ENCODE measurements at regions not wholly inside any gene's neighbourhood (a gene's known extent, or its start where the extent isn't known, plus 50 kb on each side); places are given as distances from the start of the nearest gene placed in this dataset.

DNA sequence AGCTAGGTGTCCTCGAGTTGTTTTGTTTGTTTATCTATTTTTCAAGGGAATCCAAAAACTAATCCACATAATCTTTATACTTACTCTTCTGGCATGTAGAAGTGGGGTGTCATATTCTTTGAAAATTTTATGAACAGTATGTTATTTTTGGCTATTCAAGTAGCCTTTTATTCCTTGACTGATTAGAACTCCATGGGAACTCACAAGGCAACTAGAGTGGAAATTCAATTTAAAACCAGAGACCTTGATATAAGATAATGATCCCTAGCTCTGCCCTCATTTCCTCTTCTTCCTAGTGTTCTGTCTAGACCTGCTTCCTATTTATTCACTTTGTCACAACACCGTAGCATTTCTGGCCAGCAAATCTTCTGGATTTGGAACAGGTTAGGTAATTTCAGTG lies 1123.7 kb upstream of the C9orf72 start:
- Histone ChIP-seq H3K27me3 (ENCODE audit: control insufficient read depth, insufficient read depth, low read length) (no peaks in the 10 kb centered on the region), H3K4me3 (ENCODE audit: low read depth, low read length) (no peak overlapping the region), H3K36me3 (ENCODE audit: control insufficient read depth, insufficient read depth, low read length) (no peaks in the 10 kb centered on the region)
- TF ChIP-seq, protein P1, sequence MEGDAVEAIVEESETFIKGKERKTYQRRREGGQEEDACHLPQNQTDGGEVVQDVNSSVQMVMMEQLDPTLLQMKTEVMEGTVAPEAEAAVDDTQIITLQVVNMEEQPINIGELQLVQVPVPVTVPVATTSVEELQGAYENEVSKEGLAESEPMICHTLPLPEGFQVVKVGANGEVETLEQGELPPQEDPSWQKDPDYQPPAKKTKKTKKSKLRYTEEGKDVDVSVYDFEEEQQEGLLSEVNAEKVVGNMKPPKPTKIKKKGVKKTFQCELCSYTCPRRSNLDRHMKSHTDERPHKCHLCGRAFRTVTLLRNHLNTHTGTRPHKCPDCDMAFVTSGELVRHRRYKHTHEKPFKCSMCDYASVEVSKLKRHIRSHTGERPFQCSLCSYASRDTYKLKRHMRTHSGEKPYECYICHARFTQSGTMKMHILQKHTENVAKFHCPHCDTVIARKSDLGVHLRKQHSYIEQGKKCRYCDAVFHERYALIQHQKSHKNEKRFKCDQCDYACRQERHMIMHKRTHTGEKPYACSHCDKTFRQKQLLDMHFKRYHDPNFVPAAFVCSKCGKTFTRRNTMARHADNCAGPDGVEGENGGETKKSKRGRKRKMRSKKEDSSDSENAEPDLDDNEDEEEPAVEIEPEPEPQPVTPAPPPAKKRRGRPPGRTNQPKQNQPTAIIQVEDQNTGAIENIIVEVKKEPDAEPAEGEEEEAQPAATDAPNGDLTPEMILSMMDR (IDR thresholded peaks at IDR 0.05; ENCODE audit: insufficient read depth, low read length, poor library complexity, severe bottlenecking), result no peak
- no peak for DNase-seq (ENCODE audit: low read depth)

GRCh38 chr9:28699632-28700031 lies 1126.4 kb upstream of the C9orf72 start:
- no peaks in the 10 kb centered on the region for H3K27me3 ChIP-seq (ENCODE audit: control insufficient read depth, insufficient read depth, low read length)
- H3K4me3 ChIP-seq (ENCODE audit: low read depth, low read length), result no peak overlapping the region
- H3K36me3 ChIP-seq (ENCODE audit: control insufficient read depth, insufficient read depth, low read length), result no peaks in the 10 kb centered on the region
- TF ChIP-seq, protein P1 (IDR thresholded peaks at IDR 0.05; ENCODE audit: insufficient read depth, low read length, poor library complexity, severe bottlenecking), result no peak
- no peak for DNase-seq (ENCODE audit: low read depth)

- Histone ChIP-seq H3K36me3 (ENCODE audit: control insufficient read depth, insufficient read depth, low read length) (no peaks in the 10 kb centered on the region), H3K4me3 (ENCODE audit: low read depth, low read length) (no peak overlapping the region), H3K27me3 (ENCODE audit: control insufficient read depth, insufficient read depth, low read length) (no peaks in the 10 kb centered on the region)
- TF ChIP-seq, protein P1 (IDR thresholded peaks at IDR 0.05; ENCODE audit: insufficient read depth, low read length, poor library complexity, severe bottlenecking), result no peak
- no peak for DNase-seq (ENCODE audit: low read depth)
Measured at GRCh38 chr9:28707616-28708015, 1134.3 kb upstream of the C9orf72 start.

DNA sequence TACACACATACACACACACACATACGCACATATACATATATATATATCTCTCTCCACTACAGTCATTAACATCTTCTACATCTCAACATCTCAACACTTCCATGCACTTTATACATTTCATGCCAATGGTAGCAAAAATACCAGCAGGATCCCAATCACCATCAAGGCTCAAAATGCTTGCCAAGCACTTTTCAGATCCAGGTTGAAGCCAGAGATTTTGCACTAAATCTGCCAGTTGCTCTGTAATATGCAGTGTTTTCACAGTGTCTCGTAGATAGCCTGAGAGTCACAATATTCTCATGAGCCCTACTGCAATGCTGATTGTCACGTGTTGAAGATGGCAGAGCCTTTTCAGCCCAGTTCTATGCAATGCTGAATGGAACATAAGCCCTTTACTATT lies 1140.9 kb upstream of the C9orf72 start:
- TF ChIP-seq, protein P1 (IDR thresholded peaks at IDR 0.05; ENCODE audit: insufficient read depth, low read length, poor library complexity, severe bottlenecking), result no peak
- Histone ChIP-seq H3K36me3 (ENCODE audit: control insufficient read depth, insufficient read depth, low read length) (no peaks in the 10 kb centered on the region), H3K4me3 (ENCODE audit: low read depth, low read length) (no peak overlapping the region), H3K27me3 (ENCODE audit: control insufficient read depth, insufficient read depth, low read length) (no peaks in the 10 kb centered on the region)
- DNase-seq (ENCODE audit: low read depth), result no peak

GRCh38 chr9:28718226-28718625 lies 1144.9 kb upstream of the C9orf72 start:
- Histone ChIP-seq H3K27me3 (ENCODE audit: control insufficient read depth, insufficient read depth, low read length) (no peaks in the 10 kb centered on the region), H3K36me3 (ENCODE audit: control insufficient read depth, insufficient read depth, low read length) (no peaks in the 10 kb centered on the region), H3K4me3 (ENCODE audit: low read depth, low read length) (no peak overlapping the region)
- TF ChIP-seq, protein P1 (IDR thresholded peaks at IDR 0.05; ENCODE audit: insufficient read depth, low read length, poor library complexity, severe bottlenecking), result no peak
- no peak for DNase-seq (ENCODE audit: low read depth)

GRCh38 chr9:28720746-28721145 lies 1147.5 kb upstream of the C9orf72 start:
- TF ChIP-seq, protein P1 (IDR thresholded peaks at IDR 0.05; ENCODE audit: insufficient read depth, low read length, poor library complexity, severe bottlenecking), result no peak
- Histone ChIP-seq H3K27me3 (ENCODE audit: control insufficient read depth, insufficient read depth, low read length) (no peaks in the 10 kb centered on the region), H3K4me3 (ENCODE audit: low read depth, low read length) (no peak overlapping the region), H3K36me3 (ENCODE audit: control insufficient read depth, insufficient read depth, low read length) (no peaks in the 10 kb centered on the region)
- DNase-seq (ENCODE audit: low read depth), result no peak

Data from kidney epithelial cell (primary cell).